Peyer's patch (tissue), 4 donors: ENCODE measurements at regions not wholly inside any gene's neighbourhood (a gene's known extent, or its start where the extent isn't known, plus 50 kb on each side); places are given as distances from the start of the nearest gene placed in this dataset.

Source experiments
- POLR2A ChIP-seq, 2 donors: fragments of 450-650 bp; IDR thresholded peaks; one replicate each; pipeline ENCODE4 v1.5.1; 2017; ENCODE audit warnings: antibody characterized with exemption in 2 of 2, mild to moderate bottlenecking in 2 of 2, moderate library complexity in 2 of 2
- TF ChIP-seq, protein P1 (sequence below), 6 experiments: fragments of 450-650 bp in 4 of 6; fragments of 200-600 bp in 2 of 6; sonication (generic) in 1 of 6; IDR thresholded peaks; one replicate each; pipeline ENCODE4 v1.5.1; 2017 to 2019; ENCODE audit warnings: antibody characterized with exemption in 6 of 6, mild to moderate bottlenecking in 3 of 6, moderate library complexity in 1 of 6

DNA sequence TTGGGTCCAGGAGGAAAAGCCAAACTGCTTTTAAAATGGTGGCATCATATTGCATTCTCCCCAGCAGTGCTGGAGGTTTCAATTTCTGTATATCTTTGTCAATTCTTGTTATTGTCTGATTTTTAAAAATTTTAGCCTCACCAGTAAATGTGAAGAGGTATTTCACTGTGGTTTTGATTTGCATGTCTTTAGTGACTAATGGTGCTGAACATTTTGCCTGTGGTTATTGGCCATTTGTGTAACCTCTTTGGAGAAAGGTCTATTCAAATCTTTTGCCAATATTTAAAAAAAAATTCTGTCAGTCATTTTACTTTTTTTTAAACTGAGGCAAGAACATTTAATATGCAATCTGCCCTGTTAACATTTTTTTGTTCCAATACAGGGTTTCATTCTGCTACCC is 322.1 kb downstream of the TLL1 start:
- TF ChIP-seq, protein P1, sequence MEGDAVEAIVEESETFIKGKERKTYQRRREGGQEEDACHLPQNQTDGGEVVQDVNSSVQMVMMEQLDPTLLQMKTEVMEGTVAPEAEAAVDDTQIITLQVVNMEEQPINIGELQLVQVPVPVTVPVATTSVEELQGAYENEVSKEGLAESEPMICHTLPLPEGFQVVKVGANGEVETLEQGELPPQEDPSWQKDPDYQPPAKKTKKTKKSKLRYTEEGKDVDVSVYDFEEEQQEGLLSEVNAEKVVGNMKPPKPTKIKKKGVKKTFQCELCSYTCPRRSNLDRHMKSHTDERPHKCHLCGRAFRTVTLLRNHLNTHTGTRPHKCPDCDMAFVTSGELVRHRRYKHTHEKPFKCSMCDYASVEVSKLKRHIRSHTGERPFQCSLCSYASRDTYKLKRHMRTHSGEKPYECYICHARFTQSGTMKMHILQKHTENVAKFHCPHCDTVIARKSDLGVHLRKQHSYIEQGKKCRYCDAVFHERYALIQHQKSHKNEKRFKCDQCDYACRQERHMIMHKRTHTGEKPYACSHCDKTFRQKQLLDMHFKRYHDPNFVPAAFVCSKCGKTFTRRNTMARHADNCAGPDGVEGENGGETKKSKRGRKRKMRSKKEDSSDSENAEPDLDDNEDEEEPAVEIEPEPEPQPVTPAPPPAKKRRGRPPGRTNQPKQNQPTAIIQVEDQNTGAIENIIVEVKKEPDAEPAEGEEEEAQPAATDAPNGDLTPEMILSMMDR (IDR thresholded peaks at IDR 0.05), result no peak
- TF ChIP-seq POLR2A (IDR thresholded peaks at IDR 0.05), result no peak
